HG03280 (cell line): ENCODE measurements at regions not wholly inside any gene's neighbourhood (a gene's known extent, or its start where the extent isn't known, plus 50 kb on each side); places are given as distances from the start of the nearest gene placed in this dataset.
"Not testable (repeated sequence)": the region's sequence is repeated elsewhere in the genome, so short reads cannot be mapped to it uniquely, and the experiment has no call there.

Experiments used
- ATAC-seq: cut with Tn5 transposase; IDR thresholded peaks from one replicate; pipeline ENCODE4 v1.9.1; 2021; ENCODE audit warnings: mild to moderate bottlenecking, moderate library complexity; ENCODE audit not compliant: unreplicated experiment

DNA sequence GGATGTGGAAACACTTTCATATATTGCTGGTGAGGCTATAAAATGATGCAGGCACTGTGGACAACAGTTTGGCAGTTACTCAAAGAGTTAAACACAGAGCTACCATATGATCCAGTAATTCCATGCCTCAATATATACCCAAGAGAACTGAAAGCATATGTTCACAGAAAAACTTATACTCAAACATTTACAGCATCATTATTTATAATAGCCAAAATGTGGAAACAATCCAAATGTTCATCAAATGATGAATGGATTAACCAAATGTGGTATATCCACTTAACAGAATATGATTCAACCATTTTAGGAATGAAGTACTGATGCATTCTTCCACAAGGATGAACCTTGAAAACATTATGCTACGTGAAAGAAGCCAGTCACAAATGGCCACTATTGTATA is 603.8 kb downstream of the IQCM start:
- no peak for ATAC-seq

DNA sequence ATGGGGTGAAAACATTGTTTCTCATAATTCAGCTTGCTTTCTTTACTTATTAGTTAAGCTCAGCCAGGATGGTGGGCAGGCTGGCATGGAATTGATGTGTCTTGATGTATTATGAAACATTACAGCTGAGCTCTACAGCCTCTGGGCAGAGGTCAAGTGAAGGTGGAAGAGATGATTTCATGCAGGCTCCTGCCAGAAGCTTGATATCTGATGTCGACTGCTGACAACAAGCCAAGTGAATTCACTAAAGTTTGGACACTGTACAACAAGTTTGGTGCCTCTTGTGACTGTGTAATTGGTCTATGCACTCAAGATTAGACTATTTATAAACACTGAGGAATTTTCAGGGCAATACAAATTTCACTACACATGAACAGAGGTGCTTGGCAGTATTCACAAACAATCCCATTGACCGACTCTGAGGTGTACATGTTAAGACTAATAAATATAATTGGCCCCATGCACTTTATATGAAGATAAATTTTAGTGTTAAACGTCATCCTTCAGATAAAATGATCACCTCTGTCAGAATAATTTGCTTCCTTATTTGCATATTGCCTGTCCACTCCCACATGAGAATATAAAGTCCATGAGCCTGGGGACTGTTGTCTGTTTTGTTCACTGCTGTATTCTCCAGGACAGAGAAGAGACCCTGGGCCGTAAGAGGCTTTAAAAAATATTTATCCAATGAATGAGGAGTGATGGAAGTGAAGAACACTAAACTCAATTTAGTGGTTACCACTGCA is 612.2 kb downstream of the IQCM start:
- no peak for ATAC-seq

DNA sequence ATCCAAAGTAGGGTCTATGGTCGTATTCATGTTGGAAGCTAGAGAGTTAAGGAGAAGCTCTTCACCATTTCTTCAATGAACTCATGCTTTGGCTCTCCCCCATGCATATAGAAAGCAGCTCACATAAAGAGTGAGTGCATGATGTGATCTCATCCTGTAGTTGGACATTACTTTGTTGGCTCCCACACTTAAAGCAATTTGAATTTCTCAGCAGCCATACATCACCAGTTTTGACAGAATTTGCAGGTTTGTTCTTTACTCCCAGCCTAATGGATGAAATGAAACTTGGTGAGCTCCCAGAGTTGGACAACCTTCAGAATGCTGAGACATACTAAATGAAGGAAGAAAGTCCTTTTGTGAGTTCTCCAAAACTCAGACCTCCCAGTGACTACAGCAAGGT is 613.5 kb downstream of the IQCM start:
- ATAC-seq: no peak

DNA sequence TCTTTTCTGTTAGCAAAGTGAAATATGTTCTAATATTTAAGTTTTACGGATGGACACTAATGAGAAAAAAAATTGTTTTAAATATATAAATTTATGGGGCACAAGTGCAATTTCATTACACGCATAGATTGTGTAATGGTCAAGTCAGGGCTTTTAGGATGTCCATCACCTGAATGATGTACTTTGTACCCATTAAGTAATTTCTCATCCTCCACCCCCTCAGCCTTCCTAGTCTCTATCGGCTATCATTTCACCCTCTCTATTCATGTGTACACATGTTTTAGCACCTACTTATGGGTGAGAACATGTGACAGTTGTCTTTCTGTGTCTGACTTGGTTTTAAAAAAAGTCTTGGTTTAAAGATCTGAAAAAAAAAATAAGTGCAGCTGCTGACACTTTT is 616.0 kb downstream of the IQCM start:
- ATAC-seq: no peak

DNA sequence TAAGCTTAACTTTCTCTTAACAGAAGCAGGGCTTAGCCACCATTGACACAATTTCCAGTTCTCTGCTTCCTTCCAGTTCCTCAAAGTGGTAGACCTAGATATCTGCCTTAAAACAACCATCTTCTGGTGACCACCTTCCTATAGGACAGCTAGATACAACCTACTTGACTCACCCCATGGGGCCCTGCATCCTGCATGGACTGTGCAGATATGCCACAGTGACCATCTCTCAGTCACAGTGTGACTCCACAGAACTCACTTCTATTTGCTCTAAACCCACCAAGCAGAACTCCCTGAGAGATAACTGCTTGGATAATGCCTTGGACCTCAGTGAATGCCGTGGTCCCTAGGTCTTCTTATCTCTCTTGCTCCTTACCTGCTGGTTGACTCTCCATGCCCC is 621.6 kb downstream of the IQCM start:
- ATAC-seq: no peak

DNA sequence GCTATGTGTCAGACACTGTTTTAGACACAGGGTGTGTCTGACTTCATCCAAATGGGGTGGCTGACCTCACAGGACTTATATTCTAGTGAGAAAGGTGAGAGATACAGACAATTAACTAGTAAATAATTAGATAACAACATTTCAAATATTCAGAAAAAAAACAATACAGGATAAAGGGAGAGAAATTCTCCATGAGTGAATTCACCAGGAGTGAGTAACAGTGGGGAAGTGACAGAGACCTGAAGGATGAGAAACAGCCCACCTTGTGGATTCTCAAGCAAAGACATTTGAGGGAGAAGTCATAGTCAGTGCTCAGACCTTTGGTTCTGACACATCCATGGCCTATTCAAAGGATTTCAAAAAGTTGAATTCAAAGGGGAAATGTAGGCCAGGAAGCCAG is 627.9 kb downstream of the IQCM start:
- ATAC-seq: no peak

DNA sequence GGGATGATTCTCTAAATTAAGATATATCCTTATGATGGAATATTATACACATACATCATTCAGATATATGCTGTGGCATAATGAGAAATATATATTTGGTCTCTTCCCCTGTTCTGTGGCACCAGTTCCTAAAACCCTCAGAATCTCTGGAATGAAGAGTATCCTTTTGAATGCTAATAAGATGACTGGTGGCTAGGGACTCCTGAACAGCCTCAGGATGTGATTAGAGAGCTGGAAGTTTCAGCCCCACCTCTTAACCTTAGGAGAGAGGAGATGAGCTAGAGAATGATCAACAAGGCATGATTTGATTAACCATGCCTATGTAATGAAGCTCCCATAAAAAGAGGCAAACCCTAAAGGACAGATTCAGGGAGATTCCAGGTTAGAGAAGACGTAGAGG is 632.0 kb downstream of the IQCM start:
- ATAC-seq: no peak

DNA sequence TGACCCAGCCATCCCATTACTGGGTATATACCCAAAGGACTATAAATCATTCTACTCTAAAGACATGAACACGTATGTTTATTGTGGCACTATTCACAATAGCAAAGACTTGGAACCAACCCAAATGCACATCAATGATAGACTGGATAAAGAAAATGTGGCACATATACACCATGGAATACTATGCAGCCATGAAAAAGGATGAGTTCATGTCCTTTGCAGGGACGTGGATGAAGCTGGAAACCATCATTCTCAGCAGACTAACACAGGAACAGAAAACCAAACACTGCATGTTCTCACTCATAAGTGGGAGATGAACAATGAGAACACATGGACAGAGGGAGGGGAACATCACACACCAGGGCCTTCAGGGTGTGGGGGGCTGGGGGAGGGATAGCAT is 634.2 kb downstream of the IQCM start:
- not testable (repeated sequence) for ATAC-seq

DNA sequence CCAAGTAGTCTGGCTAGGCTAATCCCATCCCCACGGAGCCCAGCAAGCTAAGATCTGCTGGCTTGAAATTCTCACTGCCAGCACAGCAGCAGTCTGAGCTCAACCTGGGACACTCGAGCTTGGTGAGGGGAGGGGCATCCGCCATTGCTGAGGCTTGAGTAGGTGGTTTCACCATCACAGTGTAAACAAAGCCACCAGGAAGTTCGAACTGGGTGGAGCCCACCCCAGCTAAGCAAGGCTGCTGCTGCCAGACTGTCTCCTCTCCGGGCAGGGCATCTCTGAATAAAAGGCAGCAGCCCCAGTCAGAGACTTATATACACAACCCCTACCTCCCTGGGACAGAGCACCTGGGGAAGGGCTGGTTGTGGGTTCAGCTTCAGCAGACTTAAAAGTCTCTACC is 639.6 kb downstream of the IQCM start:
- ATAC-seq: no peak

DNA sequence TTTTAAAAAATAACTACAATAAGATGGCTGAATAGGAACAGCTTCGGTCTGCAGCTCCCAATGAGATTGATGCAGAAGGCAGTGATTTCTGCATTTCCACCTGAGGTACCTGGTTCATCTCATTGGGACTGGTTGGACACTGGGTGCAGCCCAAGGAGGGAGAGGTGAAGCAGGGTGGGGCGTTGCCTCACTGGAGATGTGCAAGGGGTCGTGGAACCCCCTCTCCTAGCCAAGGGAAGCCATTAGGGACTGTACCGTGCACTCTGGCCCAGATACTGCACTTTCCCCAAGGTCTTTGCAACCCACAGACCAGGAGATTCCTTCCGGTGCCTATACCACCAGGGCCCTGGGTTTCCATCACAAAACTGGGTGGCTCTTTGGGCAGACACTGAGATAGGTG is 640.1 kb downstream of the IQCM start:
- no peak for ATAC-seq

DNA sequence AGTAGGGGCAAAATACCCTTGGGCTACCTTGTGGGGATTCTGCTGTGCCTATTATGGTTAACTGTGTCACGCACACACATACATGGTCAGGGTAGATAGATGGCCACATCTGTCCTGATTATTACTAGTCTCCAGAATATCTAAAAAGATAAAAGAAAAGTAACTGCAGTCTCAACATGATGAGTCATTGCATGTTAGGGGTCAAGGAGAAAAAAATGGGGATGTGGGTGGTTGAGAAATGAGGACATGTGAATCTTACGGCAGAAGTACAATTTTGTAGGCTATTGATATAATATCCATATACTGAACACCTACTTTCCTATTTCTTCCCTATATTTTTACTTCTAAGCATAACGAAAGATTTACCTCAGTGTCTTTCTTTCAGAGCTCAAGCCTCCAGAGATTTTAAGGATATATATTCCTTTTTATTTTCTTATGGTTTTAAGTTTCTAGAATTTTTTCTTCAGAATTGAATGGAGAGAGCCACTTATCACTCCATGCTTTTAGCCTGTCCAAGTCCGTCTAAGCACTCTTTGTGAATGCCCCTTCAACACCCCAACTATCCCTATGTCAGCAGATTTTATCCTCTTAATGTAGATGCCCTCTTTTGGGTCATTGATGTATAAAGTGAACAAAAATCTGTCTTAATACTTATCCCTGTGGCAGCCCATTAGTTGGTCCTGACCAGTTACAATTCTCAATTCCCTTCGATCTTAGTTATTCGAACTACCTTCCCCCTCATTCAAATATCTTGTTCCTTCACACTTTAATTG is 642.2 kb downstream of the IQCM start:
- ATAC-seq: no peak

DNA sequence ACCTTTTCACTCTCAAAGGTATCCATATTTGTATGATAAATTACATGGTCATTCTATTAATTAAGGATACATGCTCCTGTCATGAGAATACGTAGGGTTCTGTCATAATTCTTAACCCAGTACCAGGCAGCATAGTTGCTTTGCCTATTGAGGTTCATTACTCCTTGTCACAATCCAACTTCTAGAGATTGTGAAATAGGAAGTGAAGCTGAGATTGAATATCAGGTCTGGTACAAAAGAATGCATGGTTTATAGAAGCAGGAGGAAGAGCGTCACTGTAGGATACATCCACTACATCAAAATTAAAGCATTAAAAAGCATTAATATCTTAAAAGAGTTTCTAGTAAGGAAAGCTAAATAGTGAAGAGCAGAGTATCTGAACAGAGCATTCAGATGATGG is 647.0 kb downstream of the IQCM start:
- ATAC-seq: no peak

DNA sequence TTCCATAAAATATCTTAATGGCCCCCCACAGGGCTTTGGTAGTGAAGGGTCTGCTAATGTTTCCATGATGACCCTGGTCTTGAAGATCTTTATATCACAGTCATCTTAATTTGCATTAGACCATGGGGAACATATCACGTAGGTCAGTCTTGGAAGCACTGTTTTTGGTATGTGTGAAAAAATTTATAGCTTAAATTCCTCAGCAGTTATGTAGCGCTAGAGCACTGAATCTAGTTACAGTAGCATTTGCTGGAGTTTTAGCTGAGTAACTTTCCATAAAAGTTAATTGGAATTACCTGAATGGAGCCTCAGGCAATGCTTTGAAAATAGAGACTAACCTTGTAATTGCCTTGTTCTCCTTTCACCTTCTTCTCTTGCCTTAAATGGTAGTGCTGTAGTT is 648.8 kb downstream of the IQCM start:
- no peak for ATAC-seq

DNA sequence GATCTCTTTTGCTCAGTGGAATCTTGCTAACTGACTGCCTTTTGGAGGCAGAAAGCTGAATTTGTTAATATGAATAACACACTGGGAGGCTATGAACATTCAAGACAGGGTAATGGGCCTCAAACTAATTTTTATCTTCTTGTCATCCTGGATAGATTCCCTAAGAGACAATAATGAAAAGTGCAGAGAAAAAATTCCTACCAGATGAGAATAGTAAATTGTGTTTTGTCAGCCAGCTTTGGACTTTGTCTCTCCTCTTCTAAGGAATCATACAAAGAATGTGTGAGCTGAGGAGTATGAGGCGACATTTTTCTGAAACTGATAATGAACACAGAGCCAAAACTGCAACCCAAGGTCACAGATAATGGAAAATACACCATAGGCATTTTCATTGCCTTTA is 649.3 kb downstream of the IQCM start:
- no peak for ATAC-seq

DNA sequence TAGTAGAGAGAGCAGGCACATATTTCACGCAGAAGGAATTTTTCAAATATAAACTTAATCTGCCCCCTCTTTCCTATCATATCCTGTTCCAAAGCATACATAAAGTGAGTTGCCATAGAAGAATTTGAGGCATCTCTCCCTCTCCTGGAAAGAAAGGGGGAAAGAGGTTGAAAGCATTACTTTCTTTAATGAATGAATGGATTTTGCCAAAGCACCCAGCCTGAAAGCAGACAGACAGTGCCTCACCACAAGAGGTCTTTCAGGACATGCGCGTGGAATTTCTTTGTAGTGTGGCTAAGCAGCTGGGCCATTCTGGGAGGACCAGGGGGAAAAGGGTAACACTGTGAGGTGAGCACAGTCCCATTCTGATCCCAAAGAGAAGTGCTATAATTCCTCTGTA is 651.4 kb downstream of the IQCM start:
- no peak for ATAC-seq

DNA sequence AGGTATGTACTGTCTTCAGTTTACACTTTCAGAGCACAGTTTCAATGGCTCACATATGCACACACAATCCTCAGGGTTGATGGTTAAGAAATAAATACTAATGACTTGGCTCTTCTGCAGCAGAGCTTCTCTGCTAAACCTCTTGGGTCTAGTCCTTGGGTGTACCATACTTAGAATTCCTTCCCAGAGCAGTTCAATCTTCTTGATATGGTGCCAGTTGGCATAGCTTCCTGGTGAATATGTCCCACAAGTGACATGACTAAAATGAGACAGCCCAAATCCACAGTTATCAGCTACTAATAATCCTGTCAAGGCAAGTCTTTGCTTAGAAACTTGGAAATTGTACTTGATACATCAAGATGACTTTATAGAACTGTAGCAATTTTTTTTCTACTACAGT is 654.4 kb downstream of the IQCM start:
- ATAC-seq: no peak

DNA sequence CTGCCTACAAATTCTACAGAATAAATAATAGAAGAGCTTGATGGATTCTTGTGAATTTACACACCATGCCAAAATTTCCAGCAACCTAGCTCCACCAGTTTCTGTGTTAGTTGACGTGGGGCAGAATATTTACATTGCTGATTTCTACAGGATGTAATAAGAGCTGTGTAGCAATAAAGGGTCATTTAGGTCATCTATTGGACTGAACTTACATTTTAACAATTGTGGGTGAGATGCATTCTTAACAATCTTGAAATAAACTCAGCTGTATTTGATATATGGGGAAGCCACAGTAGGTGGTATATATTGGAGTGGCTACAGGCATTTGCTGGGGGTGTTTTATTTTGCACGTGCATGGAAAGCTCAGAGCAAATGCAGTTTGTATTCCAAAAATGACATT is 655.3 kb downstream of the IQCM start:
- no peak for ATAC-seq

DNA sequence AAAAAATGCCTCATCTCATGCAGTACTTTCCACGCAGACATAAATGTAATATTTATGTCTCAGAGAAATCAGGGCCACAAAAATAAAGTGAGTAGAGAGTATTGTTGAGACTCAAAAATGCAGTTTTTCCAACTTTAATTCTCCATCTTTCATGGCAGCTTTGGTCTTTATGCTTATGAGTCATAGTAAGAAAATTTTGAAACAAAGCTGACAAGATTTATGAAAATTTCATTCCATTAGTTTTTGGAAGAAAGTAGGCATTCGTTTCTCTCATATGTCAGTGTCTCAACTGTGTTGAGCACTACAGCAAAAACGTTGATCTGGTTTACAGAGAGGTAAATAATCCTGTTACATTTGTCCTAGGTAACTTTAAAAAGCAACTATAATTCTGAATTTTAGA is 656.8 kb downstream of the IQCM start:
- no peak for ATAC-seq

DNA sequence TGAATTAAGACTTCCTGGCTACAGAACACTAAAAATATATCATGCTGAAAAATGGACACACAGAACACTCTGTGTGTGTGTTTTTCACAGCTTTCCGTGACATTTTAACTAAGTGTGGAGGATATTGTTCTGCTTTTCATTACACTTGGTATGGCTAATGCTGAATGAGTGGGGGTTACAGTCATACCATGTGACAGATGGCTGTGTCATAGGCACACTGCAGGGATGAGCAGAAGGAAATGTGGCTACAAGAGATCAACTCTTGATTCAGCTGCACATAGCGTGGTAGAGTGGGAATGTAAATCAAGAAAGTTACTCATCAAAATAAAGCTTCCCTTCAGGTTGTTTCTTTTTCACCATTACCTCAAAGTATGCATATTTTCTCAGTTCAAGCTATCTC is 669.8 kb downstream of the IQCM start:
- no peak for ATAC-seq

DNA sequence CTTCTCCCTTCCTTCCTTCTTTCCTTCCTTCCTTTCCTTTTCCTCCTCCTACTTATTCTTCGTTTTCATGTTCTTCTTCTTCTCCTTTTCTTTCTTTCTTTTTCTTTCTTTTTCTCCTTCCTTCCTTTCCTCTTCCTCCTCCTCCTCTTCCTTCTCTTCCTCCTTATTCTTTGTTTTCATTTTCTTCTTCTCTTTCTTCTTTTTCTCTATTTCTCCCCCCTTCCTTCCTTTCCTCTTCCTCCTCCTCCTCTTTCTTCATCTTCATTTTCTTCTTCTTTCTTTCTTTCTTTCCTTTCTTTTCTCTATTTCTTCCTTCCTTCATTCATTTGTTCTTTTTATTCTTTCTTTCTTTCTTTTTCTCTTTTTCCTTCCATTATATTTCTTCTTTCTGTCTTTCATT is 671.6 kb downstream of the IQCM start:
- no peak for ATAC-seq

DNA sequence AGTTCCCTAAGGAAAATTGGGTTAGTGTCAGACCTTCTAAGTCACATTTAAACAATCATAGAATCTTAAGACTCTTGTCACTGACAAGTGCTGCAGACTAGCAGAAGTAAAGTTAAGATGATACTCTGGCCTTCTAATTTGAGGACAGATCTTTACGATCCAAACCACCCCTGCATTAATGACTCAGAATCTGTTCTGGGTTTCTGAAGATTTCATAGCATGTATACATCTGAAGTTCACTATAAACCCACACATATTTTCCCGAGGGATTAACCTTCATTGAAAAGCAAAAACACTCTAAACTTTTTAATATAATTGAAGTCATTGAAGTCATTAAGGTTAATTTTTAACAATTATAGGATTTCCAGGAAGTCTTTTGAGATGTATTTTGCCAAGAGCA is 674.3 kb downstream of the IQCM start:
- no peak for ATAC-seq

DNA sequence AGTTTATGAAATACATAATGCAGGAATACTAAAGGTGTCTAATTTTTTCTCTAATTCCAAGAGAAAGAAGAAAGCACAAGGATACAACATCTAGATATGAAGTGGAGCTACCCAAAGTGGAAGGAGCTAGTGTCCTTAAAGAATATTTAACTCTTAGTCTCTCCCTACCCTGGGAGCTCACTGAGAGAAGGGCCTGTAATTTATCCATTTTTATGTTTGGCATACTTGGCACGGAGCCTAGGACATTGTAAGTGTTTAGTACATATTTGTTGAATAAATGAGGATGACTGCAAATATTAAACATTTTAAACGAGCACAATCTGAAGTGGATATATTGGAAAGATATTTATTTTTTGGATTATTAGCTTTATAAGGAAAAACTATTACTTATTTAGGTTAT is 674.8 kb downstream of the IQCM start:
- ATAC-seq: no peak
